H1 (cell line): ENCODE measurements at regions not wholly inside any gene's neighbourhood (a gene's known extent, or its start where the extent isn't known, plus 50 kb on each side); places are given as distances from the start of the nearest gene placed in this dataset.

Source experiments
- ATF2 ChIP-seq: IDR thresholded peaks from 2 replicates; pipeline ENCODE4 v1.6.1; 2012; ENCODE audit warnings: low read length, inconsistent platforms
- CEBPB ChIP-seq: IDR thresholded peaks from 2 replicates; pipeline ENCODE4 v1.6.1; 2012; ENCODE audit warnings: low read depth, low read length
- CTCF ChIP-seq, 3 experiments: IDR thresholded peaks; 1 replicate in 2 of 3; 2 replicates in 1 of 3; pipeline versions ENCODE4 v1.5.1 to v1.6.1; 2011; ENCODE audit warnings: low read length in 3 of 3, mild to moderate bottlenecking in 3 of 3, inconsistent platforms in 2 of 3, low read depth in 1 of 3, moderate library complexity in 1 of 3; ENCODE audit not compliant: insufficient read depth in 1 of 3; ENCODE audit errors: control extremely low read depth in 1 of 3
- JUND ChIP-seq: IDR thresholded peaks from 2 replicates; pipeline ENCODE4 v1.6.1; 2011; ENCODE audit warnings: mild to moderate bottlenecking, improper control_type of control experiment, low read length
- POLR2A ChIP-seq, 2 experiments: IDR thresholded peaks; 1 replicate in 1 of 2; 2 replicates in 1 of 2; pipeline ENCODE4 v1.6.1; 2011; ENCODE audit warnings: low read depth in 2 of 2, low read length in 2 of 2, mild to moderate bottlenecking in 2 of 2; ENCODE audit errors: control extremely low read depth in 1 of 2
- RAD21 ChIP-seq, 2 experiments: IDR thresholded peaks in 1 of 2; conservative IDR thresholded peaks in 1 of 2; 2 replicates each; pipeline ENCODE4 v1.6.1; 2011; ENCODE audit warnings: low read depth in 2 of 2, low read length in 2 of 2, improper control_type of control experiment in 1 of 2, inconsistent platforms in 1 of 2, mild to moderate bottlenecking in 1 of 2, moderate library complexity in 1 of 2
- RFX5 ChIP-seq: IDR thresholded peaks from 2 replicates; pipeline ENCODE4 v1.6.1; 2011; ENCODE audit warnings: low read depth, low read length, improper control_type of control experiment, borderline replicate concordance
- RXRA ChIP-seq: IDR thresholded peaks from 2 replicates; pipeline ENCODE4 v1.6.1; 2011; ENCODE audit warnings: low read depth, mild to moderate bottlenecking, low read length, moderate library complexity; ENCODE audit not compliant: insufficient read depth
- TAF1 ChIP-seq: IDR thresholded peaks from 2 replicates; pipeline ENCODE4 v1.6.1; 2011; ENCODE audit warnings: mild to moderate bottlenecking, low read depth, low read length
- TBP ChIP-seq: IDR thresholded peaks from 2 replicates; pipeline ENCODE4 v1.6.1; 2011; ENCODE audit warnings: low read depth, low read length, improper control_type of control experiment
- TCF12 ChIP-seq: IDR thresholded peaks from 2 replicates; pipeline ENCODE4 v1.6.1; 2011; ENCODE audit warnings: low read depth, mild to moderate bottlenecking, low read length
- USF2 ChIP-seq: IDR thresholded peaks from 2 replicates; pipeline ENCODE4 v1.6.1; 2011; ENCODE audit warnings: low read length, improper control_type of control experiment

- TF ChIP-seq RAD21 (IDR thresholded peaks at IDR 0.05 in 1 of 2, conservative IDR thresholded peaks at IDR 0.05 in 1 of 2; ENCODE audit: low read depth in 2 of 2, low read length in 2 of 2) (no peak), CTCF (IDR thresholded peaks at IDR 0.05; ENCODE audit: control extremely low read depth in 1 of 3, insufficient read depth in 1 of 3, low read depth in 1 of 3, low read length in 3 of 3) (no peak), RFX5 (no peak), POLR2A (IDR thresholded peaks at IDR 0.05; ENCODE audit: control extremely low read depth in 1 of 2, low read depth in 2 of 2, low read length in 2 of 2) (no peak), CEBPB (no peak), JUND (no peak), TCF12 (no peak), USF2 (no peak), ATF2 (no peak), TAF1 (no peak), TBP (no peak), RXRA (no peak)
Observed at GRCh38 chr5:166786889-166787288, 1504.6 kb upstream of the WWC1 start.
